OCI-LY7 (cell line): ENCODE measurements at regions not wholly inside any gene's neighbourhood (a gene's known extent, or its start where the extent isn't known, plus 50 kb on each side); places are given as distances from the start of the nearest gene placed in this dataset.

Source experiments
- BruUV-seq: library from RNA; stranded (reverse); fragments of 400-500 nt; replicated peaks from 2 replicates; lab custom pipeline; 2021; lab: Mats Ljungman, UMichigan
- CTCF ChIA-PET: fragments of 300-600 bp; sonication (Branson Sonifier 250); formaldehyde crosslinking; loops from one replicate; lab custom pipeline; 2022; ENCODE audit warnings: antibody characterized with exemption; ENCODE audit not compliant: unreplicated experiment; lab: Charles Lee
- POLR2A ChIA-PET: fragments of 300-600 bp; sonication (Branson Sonifier 250); formaldehyde crosslinking; loops from one replicate; lab custom pipeline; 2022; ENCODE audit warnings: antibody characterized with exemption; lab: Charles Lee
- DNase-seq: peaks from one replicate; pipeline ENCODE4 v3.0.0-alpha.2; 2015; ENCODE audit warnings: low spot score
- H2AFZ ChIP-seq: fragments of 200-600 bp; sonication (generic), shearing (Covaris generic); 2 replicates; pipeline ENCODE4 v1.6.1; 2014; ENCODE audit warnings: mild to moderate bottlenecking, antibody characterized with exemption, low read length, moderate library complexity
- H3K27ac ChIP-seq: fragments of 200-600 bp; sonication (generic); 2 replicates; pipeline ENCODE4 v1.5.1; 2014; ENCODE audit warnings: mixed run types, low read depth, mild to moderate bottlenecking, moderate library complexity, low read length, inconsistent platforms; ENCODE audit not compliant: poor library complexity, severe bottlenecking
- H3K36me3 ChIP-seq: fragments of 200-600 bp; sonication (generic); 2 replicates; pipeline ENCODE4 v1.6.1; 2014; ENCODE audit warnings: mild to moderate bottlenecking, antibody characterized with exemption, low read length, moderate library complexity, mixed read lengths; ENCODE audit not compliant: insufficient read depth
- H3K4me1 ChIP-seq: fragments of 200-600 bp; sonication (generic); 2 replicates; pipeline ENCODE4 v1.5.1; 2014; ENCODE audit warnings: mild to moderate bottlenecking, low read length; ENCODE audit not compliant: insufficient read depth, poor library complexity, severe bottlenecking
- H3K4me2 ChIP-seq: fragments of 200-600 bp; sonication (generic); 2 replicates; pipeline ENCODE4 v1.6.1; 2014; ENCODE audit warnings: mild to moderate bottlenecking, low read length
- H3K4me3 ChIP-seq: fragments of 200-600 bp; sonication (generic); 2 replicates; pipeline ENCODE4 v1.5.1; 2014; ENCODE audit warnings: mild to moderate bottlenecking, low read depth, low read length; ENCODE audit not compliant: poor library complexity, severe bottlenecking
- H3K79me2 ChIP-seq: fragments of 200-600 bp; sonication (generic); 2 replicates; pipeline ENCODE4 v1.6.1; 2016; ENCODE audit warnings: low read depth, mild to moderate bottlenecking, low read length, moderate library complexity, mixed read lengths; ENCODE audit not compliant: insufficient read depth
- H3K9me2 ChIP-seq: fragments of 200-600 bp; sonication (generic); 2 replicates; pipeline ENCODE4 v1.6.1; 2016; ENCODE audit warnings: mild to moderate bottlenecking, low read length, mixed read lengths; ENCODE audit not compliant: insufficient read depth
- H3K9me3 ChIP-seq: fragments of 200-600 bp; sonication (generic); 2 replicates; pipeline ENCODE4 v1.6.1; 2014; ENCODE audit warnings: mild to moderate bottlenecking, mixed run types, low read length, mixed read lengths
- H4K20me1 ChIP-seq: fragments of 200-600 bp; sonication (generic); 2 replicates; pipeline ENCODE4 v1.6.1; 2014; ENCODE audit warnings: mild to moderate bottlenecking, antibody characterized with exemption, low read length, moderate library complexity, mixed read lengths; ENCODE audit not compliant: insufficient read depth
- EZH2phosphoT487 ChIP-seq: fragments of 200-600 bp; sonication (generic); IDR thresholded peaks from 2 replicates; pipeline ENCODE4 v1.6.1; 2018; ENCODE audit warnings: low read depth, borderline replicate concordance, mild to moderate bottlenecking, mixed run types, antibody characterized with exemption, low read length, moderate library complexity, mixed read lengths
- intact Hi-C: fragments of 100-400 bp; cut with micrococcal nuclease; formaldehyde crosslinking; loops from one replicate; pipeline ENCODE4 v1.10.0; 2022; ENCODE audit not compliant: unreplicated experiment
- TF ChIP-seq, protein P1 (sequence below): fragments of 200-600 bp; sonication (generic); conservative IDR thresholded peaks from 2 replicates; pipeline ENCODE4 v1.5.1; 2014; ENCODE audit warnings: mild to moderate bottlenecking, antibody characterized with exemption, low read length, moderate library complexity, mixed read lengths

DNA sequence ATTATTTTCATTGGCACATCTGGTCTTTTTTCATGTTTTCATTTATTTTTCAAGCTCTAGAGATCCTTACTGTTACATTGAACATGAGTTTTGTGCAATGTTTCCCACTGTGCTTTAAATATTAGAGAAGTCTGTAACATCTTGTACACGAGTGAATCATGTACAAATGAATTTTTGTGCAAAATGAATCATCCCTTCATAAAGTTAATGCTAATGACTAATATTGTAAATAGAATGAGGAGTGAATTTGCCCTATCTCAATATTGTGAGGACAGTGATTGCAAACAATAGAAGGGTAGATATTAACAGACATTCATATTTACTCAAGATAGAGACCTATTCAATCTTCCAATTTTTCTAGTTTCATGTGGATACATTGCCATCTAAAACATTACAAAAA, 463.3 kb upstream of the FOXG1 start:
- CTCF ChIA-PET: no interaction called here

DNA sequence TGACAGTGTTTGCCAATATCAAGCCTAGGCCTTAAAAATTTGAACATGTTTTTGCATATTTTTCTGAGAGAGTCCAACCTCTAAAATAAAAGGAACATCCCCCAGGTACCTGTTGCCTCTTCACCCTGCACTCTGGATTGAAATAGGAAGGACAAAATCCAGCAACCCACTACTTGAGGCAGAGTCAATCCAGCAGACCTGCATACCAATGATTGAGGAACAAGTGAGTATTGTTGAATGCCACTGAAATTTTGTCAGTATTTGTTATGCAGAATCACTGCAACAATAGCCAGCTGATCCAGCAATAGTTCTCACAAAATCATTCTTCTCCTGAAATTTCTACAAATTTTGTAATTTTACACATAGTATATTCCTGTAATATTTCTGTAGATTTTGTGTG, 460.6 kb upstream of the FOXG1 start:
- Histone ChIP-seq H2AFZ (no peak overlapping the region), H3K9me3 (peaks cover 29% of the 10 kb centered on the region; the same call in 1 of the 2 replicates), H3K4me1 (no peaks in the 10 kb centered on the region), H3K36me3 (no peaks in the 10 kb centered on the region), H3K4me3 (no peak overlapping the region), H3K79me2 (no peaks in the 10 kb centered on the region), H3K9me2 (no peaks in the 10 kb centered on the region), H4K20me1 (no peaks in the 10 kb centered on the region), H3K27ac (no peak overlapping the region), H3K4me2 (no peak overlapping the region)
- no peak for TF ChIP-seq EZH2phosphoT487
- TF ChIP-seq, protein P1, sequence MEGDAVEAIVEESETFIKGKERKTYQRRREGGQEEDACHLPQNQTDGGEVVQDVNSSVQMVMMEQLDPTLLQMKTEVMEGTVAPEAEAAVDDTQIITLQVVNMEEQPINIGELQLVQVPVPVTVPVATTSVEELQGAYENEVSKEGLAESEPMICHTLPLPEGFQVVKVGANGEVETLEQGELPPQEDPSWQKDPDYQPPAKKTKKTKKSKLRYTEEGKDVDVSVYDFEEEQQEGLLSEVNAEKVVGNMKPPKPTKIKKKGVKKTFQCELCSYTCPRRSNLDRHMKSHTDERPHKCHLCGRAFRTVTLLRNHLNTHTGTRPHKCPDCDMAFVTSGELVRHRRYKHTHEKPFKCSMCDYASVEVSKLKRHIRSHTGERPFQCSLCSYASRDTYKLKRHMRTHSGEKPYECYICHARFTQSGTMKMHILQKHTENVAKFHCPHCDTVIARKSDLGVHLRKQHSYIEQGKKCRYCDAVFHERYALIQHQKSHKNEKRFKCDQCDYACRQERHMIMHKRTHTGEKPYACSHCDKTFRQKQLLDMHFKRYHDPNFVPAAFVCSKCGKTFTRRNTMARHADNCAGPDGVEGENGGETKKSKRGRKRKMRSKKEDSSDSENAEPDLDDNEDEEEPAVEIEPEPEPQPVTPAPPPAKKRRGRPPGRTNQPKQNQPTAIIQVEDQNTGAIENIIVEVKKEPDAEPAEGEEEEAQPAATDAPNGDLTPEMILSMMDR: no peak
- intact Hi-C loops: no loop called here
- POLR2A ChIA-PET: interaction anchor here (0.7 kb wide), 1 partner anchor 40 kb away, joined by 3 read pairs; no protein-coding TSS in a partner anchor
- CTCF ChIA-PET: no interaction called here
- no peak for DNase-seq
- BruUV-seq: no TSS peak

More for the DNA sequence above, 463.3 kb upstream of the FOXG1 start:
- Histone ChIP-seq H3K9me2 (no peaks in the 10 kb centered on the region), H3K4me1 (no peaks in the 10 kb centered on the region), H3K4me3 (no peak overlapping the region), H3K79me2 (no peaks in the 10 kb centered on the region), H3K4me2 (no peak overlapping the region), H3K9me3 (peaks cover 26% of the 10 kb centered on the region; the same call in 1 of the 2 replicates), H2AFZ (no peak overlapping the region), H3K27ac (no peak overlapping the region), H3K36me3 (no peaks in the 10 kb centered on the region), H4K20me1 (no peaks in the 10 kb centered on the region)
- no peak for DNase-seq
- BruUV-seq: no TSS peak
- no peak for TF ChIP-seq EZH2phosphoT487
- TF ChIP-seq, protein P1: no peak
- POLR2A ChIA-PET: no interaction called here
- intact Hi-C loops: no loop called here

DNA sequence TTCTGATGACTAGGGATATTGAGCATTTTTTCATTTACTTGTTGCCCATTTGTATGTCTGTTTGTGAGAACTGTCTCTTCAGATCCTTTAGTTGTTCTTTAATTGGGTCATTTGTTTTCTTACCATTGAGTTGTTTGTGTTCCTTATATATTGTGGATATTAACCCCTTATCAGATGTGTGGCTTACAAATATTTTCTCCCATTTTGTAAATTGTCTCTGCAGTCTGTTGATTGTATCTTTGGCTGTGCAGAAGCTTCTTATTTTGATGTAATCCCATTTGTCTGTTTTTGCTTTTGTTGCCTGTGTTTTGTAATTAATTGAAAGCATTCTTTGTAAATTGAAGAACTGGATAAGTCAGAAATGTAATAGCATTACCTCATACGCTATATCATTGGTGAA, 459.1 kb upstream of the FOXG1 start:
- peaks cover 26% of the 10 kb centered on the region; the same call in 1 of the 2 replicates for H3K9me3 ChIP-seq
- intact Hi-C loops: no loop called here

More for the DNA sequence above, 459.1 kb upstream of the FOXG1 start:
- Histone ChIP-seq H3K27ac (no peak overlapping the region), H3K4me1 (no peaks in the 10 kb centered on the region), H3K4me3 (no peak overlapping the region), H3K36me3 (no peaks in the 10 kb centered on the region), H3K9me2 (no peaks in the 10 kb centered on the region), H3K79me2 (no peaks in the 10 kb centered on the region), H3K4me2 (no peak overlapping the region), H2AFZ (no peak overlapping the region), H4K20me1 (no peaks in the 10 kb centered on the region)
- DNase-seq: no peak
- BruUV-seq: no TSS peak
- TF ChIP-seq, protein P1: no peak
- ChIA-PET POLR2A (no interaction called here), CTCF (no interaction called here)
